ENCODE measurements at regions not wholly inside any gene's neighbourhood (a gene's known extent, or its start where the extent isn't known, plus 50 kb on each side); places are given as distances from the start of the nearest gene placed in this dataset.

- Mint-ChIP-seq H3K27ac (no peak overlapping the region), H3K4me1 (peaks cover 44% of the 10 kb centered on the region), H3K36me3 (ENCODE audit: low read depth) (no peaks in the 10 kb centered on the region), H3K27me3 (ENCODE audit: low read depth) (peaks cover 13% of the 10 kb centered on the region), H3K4me3 (no peak overlapping the region), H3K9me3 (no peaks in the 10 kb centered on the region)
- TF ChIP-seq CTCF (IDR thresholded peaks at IDR 0.05; ENCODE audit: unreplicated experiment in 3 of 3): no peak
Measured at GRCh38 chr2:60313470-60314172, 239.8 kb downstream of the BCL11A start.

DNA sequence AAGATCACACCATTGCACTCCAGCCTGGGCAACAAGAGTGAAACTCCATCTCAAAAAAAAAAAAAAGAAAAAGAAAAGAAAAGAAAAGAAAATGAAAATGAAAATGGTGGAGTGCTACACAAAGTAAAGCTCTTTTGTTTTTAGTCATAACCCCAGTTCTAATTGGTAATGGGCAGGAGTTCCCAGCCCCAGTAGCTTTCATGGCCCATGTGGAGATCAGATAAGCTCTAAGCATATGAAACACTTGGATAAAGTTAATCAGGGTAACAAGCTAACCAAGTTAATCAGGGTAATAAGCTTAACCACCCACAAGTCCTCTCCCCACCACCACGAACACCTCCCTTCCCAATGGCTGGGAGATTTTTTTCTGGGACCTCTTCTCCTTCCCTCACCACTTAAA is 240.8 kb downstream of the BCL11A start:
- Mint-ChIP-seq H3K36me3 (ENCODE audit: low read depth) (no peaks in the 10 kb centered on the region), H3K4me3 (no peak overlapping the region), H3K9me3 (no peaks in the 10 kb centered on the region), H3K4me1 (peaks cover 37% of the 10 kb centered on the region), H3K27me3 (ENCODE audit: low read depth) (peaks cover 6% of the 10 kb centered on the region), H3K27ac (no peak overlapping the region)
- TF ChIP-seq CTCF (IDR thresholded peaks at IDR 0.05; ENCODE audit: unreplicated experiment in 3 of 3): no peak

DNA sequence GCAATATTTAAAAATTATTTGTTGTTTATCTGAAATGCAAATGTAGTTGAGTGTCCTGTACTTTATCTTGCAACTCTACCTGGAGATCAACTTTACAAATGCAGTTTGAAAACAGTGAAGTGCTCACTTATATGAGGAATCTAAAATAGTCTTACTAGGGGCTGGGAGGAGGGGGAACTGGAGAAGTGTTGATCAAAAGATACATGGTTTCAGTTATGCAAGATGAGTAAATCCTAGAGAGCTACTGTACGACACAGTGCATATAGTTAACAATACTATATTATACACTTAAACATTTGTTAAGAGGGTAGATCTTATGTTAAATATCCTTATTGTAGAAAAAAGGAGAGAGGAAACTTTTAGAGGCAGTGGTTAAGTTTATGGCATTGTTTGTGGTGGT is 241.9 kb downstream of the BCL11A start:
- no peaks in the 10 kb centered on the region for H3K36me3 Mint-ChIP-seq (ENCODE audit: low read depth)
- H3K9me3 Mint-ChIP-seq: no peaks in the 10 kb centered on the region
- H3K4me1 Mint-ChIP-seq: peaks cover 38% of the 10 kb centered on the region
- TF ChIP-seq CTCF (IDR thresholded peaks at IDR 0.05; ENCODE audit: unreplicated experiment in 3 of 3): no peak
- no peak overlapping the region for H3K27ac Mint-ChIP-seq
- no peak overlapping the region for H3K4me3 Mint-ChIP-seq
- H3K27me3 Mint-ChIP-seq (ENCODE audit: low read depth): no peaks in the 10 kb centered on the region

DNA sequence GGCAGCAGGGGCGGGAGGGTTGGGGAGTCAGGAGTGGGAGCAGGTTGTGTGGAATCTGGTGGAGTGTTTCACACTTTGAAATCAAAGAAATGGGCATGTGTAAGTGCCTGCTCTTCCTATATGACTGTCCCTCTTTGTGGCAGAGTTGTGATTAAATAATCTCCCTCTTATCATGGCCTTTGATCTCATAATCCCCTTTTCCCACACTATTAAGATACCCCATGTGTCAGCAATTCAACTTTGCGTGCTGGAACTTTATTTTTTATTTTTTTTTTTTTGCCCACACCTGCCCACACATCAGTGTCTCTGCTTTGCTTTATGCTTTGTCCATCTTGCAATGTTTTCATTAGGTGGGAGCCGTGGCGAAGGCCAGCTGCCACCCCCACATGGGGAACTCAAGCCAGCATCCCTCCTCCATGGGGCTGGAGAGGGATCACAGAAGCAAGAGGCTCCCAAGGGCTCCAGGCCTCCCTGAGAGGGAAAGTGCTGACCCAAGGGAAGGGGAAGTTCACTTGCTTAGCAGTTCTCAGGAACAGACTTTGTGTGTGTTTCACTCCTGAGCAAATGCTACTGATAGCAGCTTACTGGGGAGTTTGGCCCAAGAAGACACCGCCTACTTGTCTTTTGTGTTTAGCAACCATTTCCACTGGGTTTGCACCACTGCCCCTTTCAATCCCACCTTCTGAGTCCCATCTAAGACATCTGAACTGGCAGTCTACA is 243.4 kb downstream of the BCL11A start:
- peaks cover 42% of the 10 kb centered on the region for H3K4me1 Mint-ChIP-seq
- no peak overlapping the region for H3K4me3 Mint-ChIP-seq
- no peak for TF ChIP-seq CTCF (IDR thresholded peaks at IDR 0.05; ENCODE audit: unreplicated experiment in 3 of 3)
- H3K27me3 Mint-ChIP-seq (ENCODE audit: low read depth): no peaks in the 10 kb centered on the region
- no peaks in the 10 kb centered on the region for H3K36me3 Mint-ChIP-seq (ENCODE audit: low read depth)
- no peak overlapping the region for H3K27ac Mint-ChIP-seq
- H3K9me3 Mint-ChIP-seq: no peaks in the 10 kb centered on the region

DNA sequence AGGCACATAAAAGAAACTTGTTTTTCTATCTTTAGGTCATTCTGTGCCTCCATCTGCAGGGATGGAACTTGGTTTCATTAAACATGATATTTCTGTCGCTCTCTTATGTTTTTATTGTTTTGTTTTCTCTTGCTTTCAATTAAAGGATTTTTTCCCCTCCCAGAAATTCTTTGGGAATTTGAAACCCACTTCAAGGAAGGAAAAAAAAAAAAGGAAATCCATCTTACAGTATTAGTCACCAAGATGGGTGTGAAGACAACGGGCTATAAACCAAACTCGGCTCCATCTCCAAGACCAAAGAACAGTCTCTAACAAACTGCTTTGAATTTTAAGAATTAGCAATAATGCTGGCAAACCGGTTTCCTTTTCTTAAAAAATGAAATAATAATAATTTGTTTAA is 244.1 kb downstream of the BCL11A start:
- peaks cover 42% of the 10 kb centered on the region for H3K4me1 Mint-ChIP-seq
- no peak for TF ChIP-seq CTCF (IDR thresholded peaks at IDR 0.05; ENCODE audit: unreplicated experiment in 3 of 3)
- no peaks in the 10 kb centered on the region for H3K36me3 Mint-ChIP-seq (ENCODE audit: low read depth)
- no peaks in the 10 kb centered on the region for H3K27me3 Mint-ChIP-seq (ENCODE audit: low read depth)
- peak overlapping the region in 2 of 3 experiments; percentile 32 to 68 for H3K27ac Mint-ChIP-seq
- H3K4me3 Mint-ChIP-seq: peak overlapping the region in 1 of 3 experiments; percentile 26
- no peaks in the 10 kb centered on the region for H3K9me3 Mint-ChIP-seq

Measured in nephron (organoid).